ENCODE measurements at regions not wholly inside any gene's neighbourhood (a gene's known extent, or its start where the extent isn't known, plus 50 kb on each side); places are given as distances from the start of the nearest gene placed in this dataset.

- no peak for TF ChIP-seq POLR2AphosphoS5 (IDR thresholded peaks at IDR 0.05; ENCODE audit: borderline replicate concordance, low read depth, low read length)
- no peak for TF ChIP-seq EZH2 (IDR thresholded peaks at IDR 0.05)
- no peak for TF ChIP-seq FOXP2 (optimal IDR thresholded peaks at IDR 0.05; ENCODE audit: control extremely low read depth, extremely low read length, insufficient read depth)
Measured at GRCh38 chr17:63268827-63269226, 177.3 kb downstream of the CYB561 start.
